ENCODE measurements at regions not wholly inside any gene's neighbourhood (a gene's known extent, or its start where the extent isn't known, plus 50 kb on each side); places are given as distances from the start of the nearest gene placed in this dataset.

GRCh38 chr9:134502809-134503211, 138.8 kb upstream of the COL5A1 start:
- DNase-seq: no peak

- no peak for DNase-seq
These were observed 138.1 kb upstream of the COL5A1 start for GRCh38 chr9:134503301-134504105.

GRCh38 chr9:134504106-134504385, 137.6 kb upstream of the COL5A1 start:
- no peak for DNase-seq

GRCh38 chr9:134505032-134505431, 136.6 kb upstream of the COL5A1 start:
- DNase-seq: no peak

GRCh38 chr9:134509281-134509680, 132.3 kb upstream of the COL5A1 start:
- no peak for DNase-seq

- no peak for DNase-seq
These were observed 131.8 kb upstream of the COL5A1 start for GRCh38 chr9:134509817-134510216.

- DNase-seq: no peak
These were observed 127.1 kb upstream of the COL5A1 start for GRCh38 chr9:134514503-134514902.

- no peak for DNase-seq
These were observed 126.4 kb upstream of the COL5A1 start for GRCh38 chr9:134515026-134515821.

GRCh38 chr9:134516464-134516863, 125.1 kb upstream of the COL5A1 start:
- no peak for DNase-seq

- no peak for DNase-seq
These were observed 124.4 kb upstream of the COL5A1 start for GRCh38 chr9:134517069-134517680.

GRCh38 chr9:134518004-134518606, 123.5 kb upstream of the COL5A1 start:
- DNase-seq: no peak

GRCh38 chr9:134519375-134520070, 122.1 kb upstream of the COL5A1 start:
- DNase-seq: no peak

GRCh38 chr9:134521817-134522501, 119.6 kb upstream of the COL5A1 start:
- no peak for DNase-seq

- DNase-seq: no peak
These were observed 119.1 kb upstream of the COL5A1 start for GRCh38 chr9:134522502-134522848.

GRCh38 chr9:134522976-134523375, 118.6 kb upstream of the COL5A1 start:
- no peak for DNase-seq

GRCh38 chr9:134525070-134525815, 116.4 kb upstream of the COL5A1 start:
- no peak for DNase-seq

GRCh38 chr9:134525841-134526583, 115.6 kb upstream of the COL5A1 start:
- no peak for DNase-seq

GRCh38 chr9:134526584-134527477, 114.8 kb upstream of the COL5A1 start:
- DNase-seq: no peak

GRCh38 chr9:134530724-134531123, 110.9 kb upstream of the COL5A1 start:
- DNase-seq: no peak
